IMR-90 (cell line): ENCODE measurements at regions not wholly inside any gene's neighbourhood (a gene's known extent, or its start where the extent isn't known, plus 50 kb on each side); places are given as distances from the start of the nearest gene placed in this dataset.

ENCODE experiments used
- BHLHE40 ChIP-seq: fragments of 150-350 bp; IDR thresholded peaks from 2 replicates; pipeline ENCODE4 v1.6.1; 2016; ENCODE audit warnings: mild to moderate bottlenecking, low read depth, low read length
- CEBPB ChIP-seq: IDR thresholded peaks from 2 replicates; pipeline ENCODE4 v1.6.1; 2012; ENCODE audit warnings: low read depth, low read length, improper control_type of control experiment
- FOS ChIP-seq: fragments of 150-350 bp; IDR thresholded peaks from 2 replicates; pipeline ENCODE4 v1.6.1; 2016; ENCODE audit warnings: low read depth, low read length
- MAFK ChIP-seq: IDR thresholded peaks from 2 replicates; pipeline ENCODE4 v1.6.1; 2012; ENCODE audit warnings: low read depth, low read length, improper control_type of control experiment
- MAZ ChIP-seq: IDR thresholded peaks from 2 replicates; pipeline ENCODE4 v1.6.1; 2012; ENCODE audit warnings: low read depth, mild to moderate bottlenecking, low read length, improper control_type of control experiment, moderate library complexity, borderline replicate concordance
- MXI1 ChIP-seq: IDR thresholded peaks from 2 replicates; pipeline ENCODE4 v1.6.1; 2012; ENCODE audit warnings: low read depth, mild to moderate bottlenecking, low read length, moderate library complexity, borderline replicate concordance
- NFE2L2 ChIP-seq: fragments of 150-350 bp; IDR thresholded peaks from 2 replicates; pipeline ENCODE4 v1.6.1; 2016; ENCODE audit warnings: low read depth, mild to moderate bottlenecking, low read length
- POLR2A ChIP-seq: IDR thresholded peaks from 2 replicates; pipeline ENCODE4 v1.6.1; 2012; ENCODE audit warnings: mild to moderate bottlenecking, low read depth, low read length
- RAD21 ChIP-seq: IDR thresholded peaks from 2 replicates; pipeline ENCODE4 v1.6.1; 2012; ENCODE audit warnings: low read length, improper control_type of control experiment
- RCOR1 ChIP-seq: IDR thresholded peaks from 2 replicates; pipeline ENCODE4 v1.6.1; 2012; ENCODE audit warnings: mild to moderate bottlenecking, low read length, improper control_type of control experiment; ENCODE audit not compliant: insufficient replicate concordance
- RFX5 ChIP-seq: IDR thresholded peaks from 2 replicates; pipeline ENCODE4 v1.8.0; 2012; ENCODE audit warnings: low read depth, mild to moderate bottlenecking, low read length, moderate library complexity
- SMC3 ChIP-seq: fragments of 150-350 bp; IDR thresholded peaks from 2 replicates; pipeline ENCODE4 v1.6.1; 2016; ENCODE audit warnings: low read depth, mild to moderate bottlenecking, antibody characterized with exemption, low read length, moderate library complexity
- USF2 ChIP-seq: fragments of 150-350 bp; IDR thresholded peaks from 2 replicates; pipeline ENCODE4 v1.6.1; 2017; ENCODE audit warnings: mild to moderate bottlenecking, antibody characterized with exemption, low read length, low read depth
- TF ChIP-seq, protein P1 (sequence below): conservative IDR thresholded peaks from 2 replicates; pipeline ENCODE4 v1.5.1; 2012; ENCODE audit warnings: mild to moderate bottlenecking, low read depth, low read length, improper control_type of control experiment

DNA sequence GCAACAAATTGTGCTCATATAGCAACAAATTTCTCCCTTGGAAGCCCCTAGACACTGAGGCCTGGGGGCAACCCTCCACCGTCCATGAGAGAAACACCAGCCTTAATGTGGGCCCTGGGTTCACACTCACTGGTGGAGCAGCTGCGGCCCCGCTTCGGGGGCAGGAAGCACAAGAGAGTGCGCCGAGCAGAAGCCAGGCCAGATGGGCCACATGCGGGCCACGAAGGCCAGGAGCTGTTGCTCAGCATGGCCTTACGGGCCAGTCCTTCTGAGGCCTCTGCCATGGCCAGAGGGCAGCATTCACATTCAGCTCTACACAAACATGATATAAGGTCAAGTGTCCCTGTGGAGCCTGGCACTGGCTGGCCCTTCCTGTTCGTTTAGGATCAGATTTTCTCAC lies 60.0 kb upstream of the VIPR2 start:
- TF ChIP-seq NFE2L2 (no peak), POLR2A (no peak), MXI1 (no peak), BHLHE40 (no peak), RAD21 (no peak), RFX5 (no peak), MAZ (no peak), CEBPB (no peak), SMC3 (no peak), MAFK (no peak), RCOR1 (no peak), FOS (no peak), USF2 (no peak)
- TF ChIP-seq, protein P1, sequence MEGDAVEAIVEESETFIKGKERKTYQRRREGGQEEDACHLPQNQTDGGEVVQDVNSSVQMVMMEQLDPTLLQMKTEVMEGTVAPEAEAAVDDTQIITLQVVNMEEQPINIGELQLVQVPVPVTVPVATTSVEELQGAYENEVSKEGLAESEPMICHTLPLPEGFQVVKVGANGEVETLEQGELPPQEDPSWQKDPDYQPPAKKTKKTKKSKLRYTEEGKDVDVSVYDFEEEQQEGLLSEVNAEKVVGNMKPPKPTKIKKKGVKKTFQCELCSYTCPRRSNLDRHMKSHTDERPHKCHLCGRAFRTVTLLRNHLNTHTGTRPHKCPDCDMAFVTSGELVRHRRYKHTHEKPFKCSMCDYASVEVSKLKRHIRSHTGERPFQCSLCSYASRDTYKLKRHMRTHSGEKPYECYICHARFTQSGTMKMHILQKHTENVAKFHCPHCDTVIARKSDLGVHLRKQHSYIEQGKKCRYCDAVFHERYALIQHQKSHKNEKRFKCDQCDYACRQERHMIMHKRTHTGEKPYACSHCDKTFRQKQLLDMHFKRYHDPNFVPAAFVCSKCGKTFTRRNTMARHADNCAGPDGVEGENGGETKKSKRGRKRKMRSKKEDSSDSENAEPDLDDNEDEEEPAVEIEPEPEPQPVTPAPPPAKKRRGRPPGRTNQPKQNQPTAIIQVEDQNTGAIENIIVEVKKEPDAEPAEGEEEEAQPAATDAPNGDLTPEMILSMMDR = no peak
